ENCODE measurements at regions not wholly inside any gene's neighbourhood (a gene's known extent, or its start where the extent isn't known, plus 50 kb on each side); places are given as distances from the start of the nearest gene placed in this dataset.
A peak's percentile ranks its signal among the peaks of the same experiment; 100 is the strongest.

GRCh38 chr14:71712478-71712877, 219.8 kb upstream of the RGS6 start:
- Histone ChIP-seq H3K79me2 (ENCODE audit: control insufficient read depth, insufficient read depth, low read length, poor library complexity) (no peaks in the 10 kb centered on the region), H3K4me2 (ENCODE audit: low read length) (no peak overlapping the region), H3K14ac (ENCODE audit: low read length) (no peak overlapping the region), H2BK12ac (ENCODE audit: low read length) (no peak overlapping the region), H2AFZ (ENCODE audit: insufficient read depth, low read length, poor library complexity) (no peak overlapping the region), H2BK120ac (ENCODE audit: insufficient read depth, low read length, poor library complexity) (no peak overlapping the region), H3K4me3 (ENCODE audit: low read depth, low read length) (no peak overlapping the region), H3K4me1 (ENCODE audit: control insufficient read depth in 1 of 2, insufficient read depth in 2 of 2, low read length in 2 of 2) (no peaks in the 10 kb centered on the region), H3K9ac (ENCODE audit: low read length) (no peak overlapping the region), H2BK5ac (ENCODE audit: low read depth, low read length, poor library complexity) (no peak overlapping the region), H4K12ac (ENCODE audit: low read depth, low read length) (no peak overlapping the region), H2AK5ac (ENCODE audit: low read length) (no peak overlapping the region), H4K91ac (ENCODE audit: low read depth, low read length) (no peak overlapping the region), H4K8ac (ENCODE audit: low read depth, low read length) (no peak overlapping the region), H3K23ac (ENCODE audit: low read length) (no peak overlapping the region), H3K27ac (ENCODE audit: low read depth, low read length) (no peak overlapping the region), H3K9me3 (ENCODE audit: insufficient read depth, low read depth, low read length) (no peaks in the 10 kb centered on the region), H3K36me3 (ENCODE audit: control insufficient read depth in 1 of 2, insufficient read depth in 2 of 2, low read length in 2 of 2) (peaks cover 5 to 6% of the 10 kb centered on the region in 2 experiments), H3K27me3 (ENCODE audit: insufficient read depth, low read length) (no peaks in the 10 kb centered on the region), H3K18ac (ENCODE audit: low read length) (no peak overlapping the region), H3K4ac (ENCODE audit: low read depth, low read length) (no peak overlapping the region), H3K79me1 (ENCODE audit: low read length) (no peaks in the 10 kb centered on the region)
- DNase-seq: no peak
- WGBS (ENCODE audit: extremely low coverage, insufficient coverage, insufficient read length): no CpG with 5 or more reads among the region's 2 CpGs

- Histone ChIP-seq H2BK120ac (ENCODE audit: insufficient read depth, low read length, poor library complexity) (no peak overlapping the region), H3K79me1 (ENCODE audit: low read length) (no peaks in the 10 kb centered on the region), H3K79me2 (ENCODE audit: control insufficient read depth, insufficient read depth, low read length, poor library complexity) (no peaks in the 10 kb centered on the region), H3K4me1 (ENCODE audit: control insufficient read depth in 1 of 2, insufficient read depth in 2 of 2, low read length in 2 of 2) (no peaks in the 10 kb centered on the region), H3K4me3 (ENCODE audit: low read depth, low read length) (no peak overlapping the region), H3K14ac (ENCODE audit: low read length) (no peak overlapping the region), H2AK5ac (ENCODE audit: low read length) (no peak overlapping the region), H3K27ac (ENCODE audit: low read depth, low read length) (no peak overlapping the region), H3K23ac (ENCODE audit: low read length) (no peak overlapping the region), H4K91ac (ENCODE audit: low read depth, low read length) (no peak overlapping the region), H3K4ac (ENCODE audit: low read depth, low read length) (no peak overlapping the region), H2BK12ac (ENCODE audit: low read length) (no peak overlapping the region), H3K9me3 (ENCODE audit: insufficient read depth, low read depth, low read length) (no peaks in the 10 kb centered on the region), H3K36me3 (ENCODE audit: control insufficient read depth in 1 of 2, insufficient read depth in 2 of 2, low read length in 2 of 2) (peaks cover 5 to 6% of the 10 kb centered on the region in 2 experiments), H2BK5ac (ENCODE audit: low read depth, low read length, poor library complexity) (no peak overlapping the region), H3K4me2 (ENCODE audit: low read length) (no peak overlapping the region), H2AFZ (ENCODE audit: insufficient read depth, low read length, poor library complexity) (no peak overlapping the region), H3K18ac (ENCODE audit: low read length) (no peak overlapping the region), H4K8ac (ENCODE audit: low read depth, low read length) (no peak overlapping the region), H3K27me3 (ENCODE audit: insufficient read depth, low read length) (no peaks in the 10 kb centered on the region), H4K12ac (ENCODE audit: low read depth, low read length) (no peak overlapping the region), H3K9ac (ENCODE audit: low read length) (no peak overlapping the region)
- no peak for DNase-seq
- WGBS (ENCODE audit: extremely low coverage, insufficient coverage, insufficient read length): no CpG with 5 or more reads among the region's 1 CpG
Observed at GRCh38 chr14:71713016-71713415, 219.2 kb upstream of the RGS6 start.

GRCh38 chr14:71713451-71713850, 218.8 kb upstream of the RGS6 start:
- H3K79me1 ChIP-seq (ENCODE audit: low read length): no peaks in the 10 kb centered on the region
- H2AK5ac ChIP-seq (ENCODE audit: low read length): no peak overlapping the region
- no peaks in the 10 kb centered on the region for H3K79me2 ChIP-seq (ENCODE audit: control insufficient read depth, insufficient read depth, low read length, poor library complexity)
- H2BK120ac ChIP-seq (ENCODE audit: insufficient read depth, low read length, poor library complexity): no peak overlapping the region
- H3K4me2 ChIP-seq (ENCODE audit: low read length): no peak overlapping the region
- no peaks in the 10 kb centered on the region for H3K27me3 ChIP-seq (ENCODE audit: insufficient read depth, low read length)
- no peak overlapping the region for H3K14ac ChIP-seq (ENCODE audit: low read length)
- H3K23ac ChIP-seq (ENCODE audit: low read length): no peak overlapping the region
- no peaks in the 10 kb centered on the region for H3K4me1 ChIP-seq (ENCODE audit: control insufficient read depth in 1 of 2, insufficient read depth in 2 of 2, low read length in 2 of 2)
- no CpG with 5 or more reads among the region's 1 CpG for WGBS (ENCODE audit: extremely low coverage, insufficient coverage, insufficient read length)
- peaks cover 5 to 6% of the 10 kb centered on the region in 2 experiments for H3K36me3 ChIP-seq (ENCODE audit: control insufficient read depth in 1 of 2, insufficient read depth in 2 of 2, low read length in 2 of 2)
- no peak overlapping the region for H3K4ac ChIP-seq (ENCODE audit: low read depth, low read length)
- H2AFZ ChIP-seq (ENCODE audit: insufficient read depth, low read length, poor library complexity): no peak overlapping the region
- no peak overlapping the region for H3K18ac ChIP-seq (ENCODE audit: low read length)
- H4K12ac ChIP-seq (ENCODE audit: low read depth, low read length): no peak overlapping the region
- no peaks in the 10 kb centered on the region for H3K9me3 ChIP-seq (ENCODE audit: insufficient read depth, low read depth, low read length)
- H3K4me3 ChIP-seq (ENCODE audit: low read depth, low read length): no peak overlapping the region
- H4K91ac ChIP-seq (ENCODE audit: low read depth, low read length): no peak overlapping the region
- no peak overlapping the region for H2BK5ac ChIP-seq (ENCODE audit: low read depth, low read length, poor library complexity)
- H4K8ac ChIP-seq (ENCODE audit: low read depth, low read length): no peak overlapping the region
- H3K9ac ChIP-seq (ENCODE audit: low read length): no peak overlapping the region
- no peak overlapping the region for H2BK12ac ChIP-seq (ENCODE audit: low read length)
- no peak overlapping the region for H3K27ac ChIP-seq (ENCODE audit: low read depth, low read length)
- DNase-seq: peak; percentile 31 to 85

- H2BK5ac ChIP-seq (ENCODE audit: low read depth, low read length, poor library complexity): no peak overlapping the region
- H3K18ac ChIP-seq (ENCODE audit: low read length): no peak overlapping the region
- no peaks in the 10 kb centered on the region for H3K27me3 ChIP-seq (ENCODE audit: insufficient read depth, low read length)
- no peak overlapping the region for H3K14ac ChIP-seq (ENCODE audit: low read length)
- no peak overlapping the region for H3K27ac ChIP-seq (ENCODE audit: low read depth, low read length)
- H3K9ac ChIP-seq (ENCODE audit: low read length): no peak overlapping the region
- no peak overlapping the region for H4K12ac ChIP-seq (ENCODE audit: low read depth, low read length)
- peaks cover 3 to 4% of the 10 kb centered on the region in 2 experiments for H3K36me3 ChIP-seq (ENCODE audit: control insufficient read depth in 1 of 2, insufficient read depth in 2 of 2, low read length in 2 of 2)
- no peak overlapping the region for H3K4ac ChIP-seq (ENCODE audit: low read depth, low read length)
- no peak overlapping the region for H2BK120ac ChIP-seq (ENCODE audit: insufficient read depth, low read length, poor library complexity)
- H2AK5ac ChIP-seq (ENCODE audit: low read length): no peak overlapping the region
- no peaks in the 10 kb centered on the region for H3K9me3 ChIP-seq (ENCODE audit: insufficient read depth, low read depth, low read length)
- WGBS (ENCODE audit: extremely low coverage, insufficient coverage, insufficient read length): no CpG with 5 or more reads among the region's 1 CpG
- no peaks in the 10 kb centered on the region for H3K4me1 ChIP-seq (ENCODE audit: control insufficient read depth in 1 of 2, insufficient read depth in 2 of 2, low read length in 2 of 2)
- H2AFZ ChIP-seq (ENCODE audit: insufficient read depth, low read length, poor library complexity): no peak overlapping the region
- no peak overlapping the region for H3K4me3 ChIP-seq (ENCODE audit: low read depth, low read length)
- no peaks in the 10 kb centered on the region for H3K79me1 ChIP-seq (ENCODE audit: low read length)
- H3K79me2 ChIP-seq (ENCODE audit: control insufficient read depth, insufficient read depth, low read length, poor library complexity): no peaks in the 10 kb centered on the region
- H4K91ac ChIP-seq (ENCODE audit: low read depth, low read length): no peak overlapping the region
- H4K8ac ChIP-seq (ENCODE audit: low read depth, low read length): no peak overlapping the region
- DNase-seq: peak; percentile 20 to 91
- H3K4me2 ChIP-seq (ENCODE audit: low read length): no peak overlapping the region
- H3K23ac ChIP-seq (ENCODE audit: low read length): no peak overlapping the region
- H2BK12ac ChIP-seq (ENCODE audit: low read length): no peak overlapping the region
Observed at GRCh38 chr14:71714225-71714624, 218.0 kb upstream of the RGS6 start.
